Breast epithelium (tissue), 3 donors: ENCODE measurements at regions not wholly inside any gene's neighbourhood (a gene's known extent, or its start where the extent isn't known, plus 50 kb on each side); places are given as distances from the start of the nearest gene placed in this dataset.

Experiments used
- POLR2A ChIP-seq: fragments of 450-650 bp; IDR thresholded peaks from one replicate; pipeline ENCODE4 v1.6.1; 2016; ENCODE audit warnings: antibody characterized with exemption, mild to moderate bottlenecking, moderate library complexity
- POLR2AphosphoS5 ChIP-seq, 3 donors: sonication (generic); formaldehyde crosslinking; IDR thresholded peaks; one replicate each; pipeline ENCODE4 v1.6.1; 2017; ENCODE audit warnings: antibody characterized with exemption in 3 of 3

- TF ChIP-seq POLR2A: no peak
- no peak for TF ChIP-seq POLR2AphosphoS5 (IDR thresholded peaks at IDR 0.05)
These were observed 244.5 kb upstream of the NMUR2 start for GRCh38 chr5:152649609-152650008.
